ENCODE measurements at regions not wholly inside any gene's neighbourhood (a gene's known extent, or its start where the extent isn't known, plus 50 kb on each side); places are given as distances from the start of the nearest gene placed in this dataset.

DNA sequence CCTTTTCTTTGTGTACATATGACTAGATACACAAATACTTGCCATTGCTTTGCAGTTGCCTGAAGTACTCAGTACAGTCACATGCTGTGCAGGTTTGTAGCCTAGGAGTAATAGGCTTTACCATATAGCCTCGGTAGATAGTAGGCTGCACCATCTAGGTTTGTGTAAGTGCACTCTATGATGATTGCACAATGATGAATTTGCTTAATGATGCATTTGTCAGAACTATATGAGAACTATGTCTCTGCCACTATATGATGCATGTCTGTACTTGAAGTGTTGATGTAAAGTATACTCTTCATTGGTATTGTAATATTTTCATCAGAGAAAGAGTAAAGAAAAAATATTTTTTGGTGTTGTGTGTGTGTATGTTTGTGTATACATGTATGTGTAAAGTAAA is 1030.7 kb downstream of the NLGN4Y start:
- no peak overlapping the region for H3K4me3 ChIP-seq (ENCODE audit: low read length)
- TF ChIP-seq, protein P1, sequence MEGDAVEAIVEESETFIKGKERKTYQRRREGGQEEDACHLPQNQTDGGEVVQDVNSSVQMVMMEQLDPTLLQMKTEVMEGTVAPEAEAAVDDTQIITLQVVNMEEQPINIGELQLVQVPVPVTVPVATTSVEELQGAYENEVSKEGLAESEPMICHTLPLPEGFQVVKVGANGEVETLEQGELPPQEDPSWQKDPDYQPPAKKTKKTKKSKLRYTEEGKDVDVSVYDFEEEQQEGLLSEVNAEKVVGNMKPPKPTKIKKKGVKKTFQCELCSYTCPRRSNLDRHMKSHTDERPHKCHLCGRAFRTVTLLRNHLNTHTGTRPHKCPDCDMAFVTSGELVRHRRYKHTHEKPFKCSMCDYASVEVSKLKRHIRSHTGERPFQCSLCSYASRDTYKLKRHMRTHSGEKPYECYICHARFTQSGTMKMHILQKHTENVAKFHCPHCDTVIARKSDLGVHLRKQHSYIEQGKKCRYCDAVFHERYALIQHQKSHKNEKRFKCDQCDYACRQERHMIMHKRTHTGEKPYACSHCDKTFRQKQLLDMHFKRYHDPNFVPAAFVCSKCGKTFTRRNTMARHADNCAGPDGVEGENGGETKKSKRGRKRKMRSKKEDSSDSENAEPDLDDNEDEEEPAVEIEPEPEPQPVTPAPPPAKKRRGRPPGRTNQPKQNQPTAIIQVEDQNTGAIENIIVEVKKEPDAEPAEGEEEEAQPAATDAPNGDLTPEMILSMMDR (IDR thresholded peaks at IDR 0.05; ENCODE audit: insufficient read depth, low read depth, low read length, missing control alignments) = no peak
- DNase-seq (ENCODE audit: low read depth) = peak; percentile 76

DNA sequence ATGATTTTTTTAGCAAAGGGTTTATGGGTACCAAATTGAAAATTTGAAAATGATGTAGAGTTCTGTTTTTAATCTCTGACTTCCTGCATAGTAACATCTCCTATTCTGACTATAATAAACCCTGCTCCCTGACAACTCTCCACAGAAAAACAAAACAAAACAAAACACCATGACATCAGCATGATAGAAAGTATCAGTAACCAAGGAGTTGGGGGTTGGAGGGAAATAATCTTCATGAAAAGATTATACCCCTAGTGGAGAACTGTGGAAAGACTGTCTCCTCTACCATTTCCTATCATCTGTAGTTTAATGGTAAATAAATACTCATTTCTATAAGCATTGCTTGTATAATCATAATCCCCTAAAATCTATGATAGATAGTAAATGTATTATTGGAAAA is 1034.8 kb downstream of the NLGN4Y start:
- TF ChIP-seq, protein P1 (IDR thresholded peaks at IDR 0.05; ENCODE audit: insufficient read depth, low read depth, low read length, missing control alignments) = no peak
- no peak overlapping the region for H3K4me3 ChIP-seq (ENCODE audit: low read length)
- DNase-seq (ENCODE audit: low read depth) = no peak

DNA sequence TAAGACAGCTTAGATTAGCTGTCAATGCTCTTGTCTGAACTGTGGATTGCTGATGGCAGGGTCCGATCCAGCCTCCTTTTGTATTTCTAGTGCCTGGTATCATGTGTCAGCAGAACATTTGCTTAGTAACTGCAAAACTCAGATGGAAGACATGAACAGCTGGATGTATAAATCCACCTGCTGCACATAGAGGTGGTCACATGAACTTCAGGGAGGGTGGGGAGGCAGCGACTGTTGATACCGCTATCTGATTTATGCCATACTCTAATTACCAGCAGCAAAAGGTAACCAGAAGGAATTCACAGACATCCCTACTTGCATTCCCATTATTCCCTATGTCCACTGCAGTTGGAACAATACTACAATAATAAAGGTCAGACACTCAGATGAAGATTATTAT is 1036.5 kb downstream of the NLGN4Y start:
- TF ChIP-seq, protein P1 (IDR thresholded peaks at IDR 0.05; ENCODE audit: insufficient read depth, low read depth, low read length, missing control alignments) = no peak
- DNase-seq (ENCODE audit: low read depth) = no peak
- H3K4me3 ChIP-seq (ENCODE audit: low read length) = no peak overlapping the region

DNA sequence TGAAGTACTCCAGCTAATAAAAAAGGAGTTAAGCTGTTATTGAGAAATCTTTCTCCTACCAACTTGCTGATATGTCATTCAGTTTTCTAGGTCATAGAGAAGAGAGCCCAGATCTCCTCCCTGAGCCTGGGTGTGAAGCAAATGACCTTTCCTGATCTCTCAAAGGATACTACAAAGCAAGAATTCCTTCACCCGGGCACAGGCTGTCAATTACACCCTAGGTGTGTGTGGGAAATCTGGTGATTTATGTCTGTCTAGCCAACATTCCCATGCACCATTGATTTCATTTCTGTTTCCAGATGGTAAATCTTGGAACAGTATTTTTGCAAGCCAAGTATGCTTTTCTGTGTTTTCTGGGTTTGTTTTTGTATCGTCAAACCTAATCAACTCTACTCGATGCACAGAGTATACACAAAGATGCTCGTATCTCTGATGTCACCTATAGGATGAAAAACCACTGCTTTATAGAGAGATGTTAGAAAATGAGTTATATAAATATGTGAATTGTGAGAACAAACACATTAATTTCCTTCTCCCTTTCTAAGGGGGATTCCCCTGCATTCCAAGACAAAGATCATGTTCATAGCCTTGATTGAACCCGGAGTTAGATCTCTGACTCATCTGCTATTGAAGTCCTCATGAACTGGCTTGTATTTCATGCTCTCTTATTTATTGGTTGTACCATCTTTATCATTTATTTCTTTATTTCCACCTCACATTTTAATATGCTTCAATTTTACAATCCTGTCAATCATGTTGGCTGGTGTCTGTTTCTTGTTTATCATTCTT is 1037.4 kb downstream of the NLGN4Y start:
- TF ChIP-seq, protein P1 (IDR thresholded peaks at IDR 0.05; ENCODE audit: insufficient read depth, low read depth, low read length, missing control alignments) = no peak
- no peak overlapping the region for H3K4me3 ChIP-seq (ENCODE audit: low read length)
- DNase-seq (ENCODE audit: low read depth) = peak; percentile 9

DNA sequence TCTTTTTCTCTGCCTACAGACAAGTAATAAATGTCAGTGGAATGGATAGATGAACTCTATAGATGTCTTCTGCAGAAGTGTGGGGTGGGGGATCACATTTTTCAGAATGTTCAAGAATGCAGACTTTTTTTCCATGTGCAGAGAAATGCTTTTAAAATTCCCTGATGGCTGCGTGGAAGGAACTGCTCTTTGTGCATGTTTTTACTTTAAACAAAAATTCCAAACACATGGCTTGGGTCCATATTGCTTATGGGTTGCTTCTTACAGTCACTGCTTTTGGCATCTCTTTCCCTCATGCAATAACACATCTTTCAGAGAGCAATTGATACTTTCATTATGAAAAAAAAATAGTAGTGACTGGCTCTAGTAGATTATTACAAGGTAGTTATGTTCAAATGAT is 1053.6 kb downstream of the NLGN4Y start:
- H3K4me3 ChIP-seq (ENCODE audit: low read length) = no peak overlapping the region
- TF ChIP-seq, protein P1 (IDR thresholded peaks at IDR 0.05; ENCODE audit: insufficient read depth, low read depth, low read length, missing control alignments) = no peak
- DNase-seq (ENCODE audit: low read depth) = no peak

DNA sequence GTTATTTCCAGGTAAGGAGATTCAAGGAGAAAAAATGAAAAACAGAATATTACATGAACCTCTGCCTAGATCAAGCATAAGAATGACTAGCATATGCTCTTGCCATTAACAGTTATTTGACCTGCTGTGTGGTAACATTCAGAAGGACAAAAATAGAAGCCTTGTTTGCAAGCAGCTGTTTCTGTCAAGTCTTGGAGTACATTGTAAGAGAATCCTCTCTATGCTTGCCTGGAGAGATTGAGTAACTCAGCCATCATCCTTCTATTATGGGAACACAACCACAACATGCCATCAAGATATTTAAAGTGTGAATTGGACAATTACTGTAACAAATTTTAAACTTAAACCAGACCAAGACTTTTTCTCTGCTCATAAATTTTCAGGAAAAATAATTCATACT is 1054.4 kb downstream of the NLGN4Y start:
- no peak for DNase-seq (ENCODE audit: low read depth)
- TF ChIP-seq, protein P1 (IDR thresholded peaks at IDR 0.05; ENCODE audit: insufficient read depth, low read depth, low read length, missing control alignments) = no peak
- no peak overlapping the region for H3K4me3 ChIP-seq (ENCODE audit: low read length)

DNA sequence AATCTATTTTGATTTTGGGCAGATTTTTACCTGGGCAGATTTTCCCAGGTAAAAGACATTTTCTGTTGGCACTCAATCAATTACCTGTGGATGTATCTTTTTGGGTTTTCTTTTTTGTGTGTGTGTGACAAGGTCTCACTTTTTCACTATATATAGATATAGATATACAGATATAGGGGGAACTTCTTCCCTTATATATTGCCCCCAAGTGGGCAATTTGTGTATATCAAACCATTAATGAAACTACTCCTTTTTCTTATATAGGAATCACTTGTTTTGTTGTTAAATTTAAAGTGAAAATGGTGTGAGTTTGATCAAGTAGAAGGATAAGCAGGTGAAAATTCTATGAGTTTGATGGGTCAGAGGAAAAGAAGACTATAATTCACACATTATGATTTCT is 1054.9 kb downstream of the NLGN4Y start:
- TF ChIP-seq, protein P1 (IDR thresholded peaks at IDR 0.05; ENCODE audit: insufficient read depth, low read depth, low read length, missing control alignments) = no peak
- no peak overlapping the region for H3K4me3 ChIP-seq (ENCODE audit: low read length)
- DNase-seq (ENCODE audit: low read depth) = no peak
